Fibroblast of lung (primary cell): ENCODE measurements at regions not wholly inside any gene's neighbourhood (a gene's known extent, or its start where the extent isn't known, plus 50 kb on each side); places are given as distances from the start of the nearest gene placed in this dataset.

Source experiments
- EZH2 ChIP-seq: IDR thresholded peaks from 2 replicates; pipeline ENCODE4 v1.5.1; 2012; ENCODE audit warnings: low read length, control low read depth, mild to moderate bottlenecking; ENCODE audit errors: missing control alignments
- TF ChIP-seq, protein P1 (sequence below), 2 donors: IDR thresholded peaks in 1 of 2; conservative IDR thresholded peaks in 1 of 2; 1 replicate in 1 of 2; 2 replicates in 1 of 2; pipeline ENCODE4 v1.5.1; 2011 to 2012; ENCODE audit warnings: low read length in 2 of 2, control low read depth in 1 of 2, inconsistent platforms in 1 of 2, low read depth in 1 of 2, mild to moderate bottlenecking in 1 of 2

DNA sequence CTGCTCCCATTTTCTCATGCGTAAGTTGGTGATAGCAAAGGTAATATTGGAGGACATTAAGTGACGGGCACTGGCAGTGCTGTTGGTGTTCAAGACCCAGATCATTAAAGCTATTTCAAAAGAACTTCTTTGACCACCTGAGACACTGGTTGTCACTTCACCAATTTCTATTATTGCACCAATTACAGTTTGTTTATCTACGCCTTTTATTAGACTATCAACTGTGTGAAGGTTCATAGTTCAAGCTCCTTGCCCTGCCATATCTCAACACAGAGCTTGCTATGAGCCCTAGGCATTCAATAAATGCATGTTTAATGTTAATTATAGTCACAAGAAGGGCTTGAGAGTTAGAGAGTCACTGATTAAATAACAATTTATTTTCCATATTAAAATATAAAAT lies 778.7 kb upstream of the HS3ST1 start:
- TF ChIP-seq, protein P1, sequence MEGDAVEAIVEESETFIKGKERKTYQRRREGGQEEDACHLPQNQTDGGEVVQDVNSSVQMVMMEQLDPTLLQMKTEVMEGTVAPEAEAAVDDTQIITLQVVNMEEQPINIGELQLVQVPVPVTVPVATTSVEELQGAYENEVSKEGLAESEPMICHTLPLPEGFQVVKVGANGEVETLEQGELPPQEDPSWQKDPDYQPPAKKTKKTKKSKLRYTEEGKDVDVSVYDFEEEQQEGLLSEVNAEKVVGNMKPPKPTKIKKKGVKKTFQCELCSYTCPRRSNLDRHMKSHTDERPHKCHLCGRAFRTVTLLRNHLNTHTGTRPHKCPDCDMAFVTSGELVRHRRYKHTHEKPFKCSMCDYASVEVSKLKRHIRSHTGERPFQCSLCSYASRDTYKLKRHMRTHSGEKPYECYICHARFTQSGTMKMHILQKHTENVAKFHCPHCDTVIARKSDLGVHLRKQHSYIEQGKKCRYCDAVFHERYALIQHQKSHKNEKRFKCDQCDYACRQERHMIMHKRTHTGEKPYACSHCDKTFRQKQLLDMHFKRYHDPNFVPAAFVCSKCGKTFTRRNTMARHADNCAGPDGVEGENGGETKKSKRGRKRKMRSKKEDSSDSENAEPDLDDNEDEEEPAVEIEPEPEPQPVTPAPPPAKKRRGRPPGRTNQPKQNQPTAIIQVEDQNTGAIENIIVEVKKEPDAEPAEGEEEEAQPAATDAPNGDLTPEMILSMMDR (conservative IDR thresholded peaks at IDR 0.05 in 1 of 2, IDR thresholded peaks at IDR 0.05 in 1 of 2; ENCODE audit: low read depth in 1 of 2, low read length in 2 of 2) = no peak
- TF ChIP-seq EZH2 = no peak
